ENCODE measurements at regions not wholly inside any gene's neighbourhood (a gene's known extent, or its start where the extent isn't known, plus 50 kb on each side); places are given as distances from the start of the nearest gene placed in this dataset.

- TF ChIP-seq, protein P1, sequence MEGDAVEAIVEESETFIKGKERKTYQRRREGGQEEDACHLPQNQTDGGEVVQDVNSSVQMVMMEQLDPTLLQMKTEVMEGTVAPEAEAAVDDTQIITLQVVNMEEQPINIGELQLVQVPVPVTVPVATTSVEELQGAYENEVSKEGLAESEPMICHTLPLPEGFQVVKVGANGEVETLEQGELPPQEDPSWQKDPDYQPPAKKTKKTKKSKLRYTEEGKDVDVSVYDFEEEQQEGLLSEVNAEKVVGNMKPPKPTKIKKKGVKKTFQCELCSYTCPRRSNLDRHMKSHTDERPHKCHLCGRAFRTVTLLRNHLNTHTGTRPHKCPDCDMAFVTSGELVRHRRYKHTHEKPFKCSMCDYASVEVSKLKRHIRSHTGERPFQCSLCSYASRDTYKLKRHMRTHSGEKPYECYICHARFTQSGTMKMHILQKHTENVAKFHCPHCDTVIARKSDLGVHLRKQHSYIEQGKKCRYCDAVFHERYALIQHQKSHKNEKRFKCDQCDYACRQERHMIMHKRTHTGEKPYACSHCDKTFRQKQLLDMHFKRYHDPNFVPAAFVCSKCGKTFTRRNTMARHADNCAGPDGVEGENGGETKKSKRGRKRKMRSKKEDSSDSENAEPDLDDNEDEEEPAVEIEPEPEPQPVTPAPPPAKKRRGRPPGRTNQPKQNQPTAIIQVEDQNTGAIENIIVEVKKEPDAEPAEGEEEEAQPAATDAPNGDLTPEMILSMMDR (conservative IDR thresholded peaks at IDR 0.05; ENCODE audit: low read length) = no peak
- no peak for TF ChIP-seq EZH2phosphoT487 (IDR thresholded peaks at IDR 0.05; ENCODE audit: borderline replicate concordance, low read depth, low read length)
Measured at GRCh38 chr11:41983475-41983874, 524.0 kb upstream of the LRRC4C start.

All from OCI-LY7 (cell line).